Gastrocnemius medialis (tissue), 4 donors: ENCODE measurements at regions not wholly inside any gene's neighbourhood (a gene's known extent, or its start where the extent isn't known, plus 50 kb on each side); places are given as distances from the start of the nearest gene placed in this dataset.

Experiments used
- POLR2A ChIP-seq, 2 donors: fragments of 450-650 bp; IDR thresholded peaks; one replicate each; pipeline ENCODE4 v1.6.1; 2017; ENCODE audit warnings: antibody characterized with exemption in 2 of 2, mild to moderate bottlenecking in 2 of 2, moderate library complexity in 2 of 2
- TF ChIP-seq, protein P1 (sequence below), 5 experiments: fragments of 450-650 bp in 3 of 5; fragments of 200-600 bp in 2 of 5; sonication (generic) in 2 of 5; IDR thresholded peaks in 4 of 5; conservative IDR thresholded peaks in 1 of 5; 1 replicate in 4 of 5; 2 replicates in 1 of 5; pipeline ENCODE4 v1.5.1; 2016 to 2019; ENCODE audit warnings: antibody characterized with exemption in 5 of 5, mild to moderate bottlenecking in 3 of 5, moderate library complexity in 3 of 5

DNA sequence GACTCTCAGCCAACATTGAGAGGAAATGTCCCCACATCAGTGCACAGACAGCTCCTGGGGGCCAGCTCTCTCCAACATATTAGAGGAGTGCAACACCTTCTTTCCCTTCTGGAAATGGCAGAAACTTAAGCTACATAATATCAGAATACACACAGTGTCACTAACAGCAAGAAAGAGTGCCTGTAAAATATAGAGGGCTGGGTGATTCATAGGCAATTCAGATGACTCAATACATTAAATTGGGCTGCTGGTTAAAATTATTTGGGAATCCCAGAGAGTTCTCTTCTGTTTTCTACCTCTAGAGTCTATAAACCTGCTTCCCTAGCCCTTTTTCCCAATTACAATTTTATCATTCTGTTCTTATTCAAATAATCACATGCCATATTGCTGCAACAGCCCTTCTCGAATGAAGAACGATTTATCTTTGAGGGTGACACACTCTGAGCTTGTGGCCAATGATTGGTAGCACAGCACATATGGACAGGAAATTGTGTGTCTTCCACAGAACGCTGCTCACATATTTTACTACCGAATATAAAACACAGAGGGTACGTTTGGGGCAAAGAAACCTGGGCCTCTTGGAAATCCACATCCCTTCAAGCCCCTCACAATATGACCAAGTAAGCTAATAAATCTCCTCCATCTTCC is 381.2 kb downstream of the MBD2 start:
- TF ChIP-seq, protein P1, sequence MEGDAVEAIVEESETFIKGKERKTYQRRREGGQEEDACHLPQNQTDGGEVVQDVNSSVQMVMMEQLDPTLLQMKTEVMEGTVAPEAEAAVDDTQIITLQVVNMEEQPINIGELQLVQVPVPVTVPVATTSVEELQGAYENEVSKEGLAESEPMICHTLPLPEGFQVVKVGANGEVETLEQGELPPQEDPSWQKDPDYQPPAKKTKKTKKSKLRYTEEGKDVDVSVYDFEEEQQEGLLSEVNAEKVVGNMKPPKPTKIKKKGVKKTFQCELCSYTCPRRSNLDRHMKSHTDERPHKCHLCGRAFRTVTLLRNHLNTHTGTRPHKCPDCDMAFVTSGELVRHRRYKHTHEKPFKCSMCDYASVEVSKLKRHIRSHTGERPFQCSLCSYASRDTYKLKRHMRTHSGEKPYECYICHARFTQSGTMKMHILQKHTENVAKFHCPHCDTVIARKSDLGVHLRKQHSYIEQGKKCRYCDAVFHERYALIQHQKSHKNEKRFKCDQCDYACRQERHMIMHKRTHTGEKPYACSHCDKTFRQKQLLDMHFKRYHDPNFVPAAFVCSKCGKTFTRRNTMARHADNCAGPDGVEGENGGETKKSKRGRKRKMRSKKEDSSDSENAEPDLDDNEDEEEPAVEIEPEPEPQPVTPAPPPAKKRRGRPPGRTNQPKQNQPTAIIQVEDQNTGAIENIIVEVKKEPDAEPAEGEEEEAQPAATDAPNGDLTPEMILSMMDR (IDR thresholded peaks at IDR 0.05 in 4 of 5, conservative IDR thresholded peaks at IDR 0.05 in 1 of 5) = no peak
- TF ChIP-seq POLR2A (IDR thresholded peaks at IDR 0.05) = no peak
